ENCODE measurements at regions not wholly inside any gene's neighbourhood (a gene's known extent, or its start where the extent isn't known, plus 50 kb on each side); places are given as distances from the start of the nearest gene placed in this dataset.

DNA sequence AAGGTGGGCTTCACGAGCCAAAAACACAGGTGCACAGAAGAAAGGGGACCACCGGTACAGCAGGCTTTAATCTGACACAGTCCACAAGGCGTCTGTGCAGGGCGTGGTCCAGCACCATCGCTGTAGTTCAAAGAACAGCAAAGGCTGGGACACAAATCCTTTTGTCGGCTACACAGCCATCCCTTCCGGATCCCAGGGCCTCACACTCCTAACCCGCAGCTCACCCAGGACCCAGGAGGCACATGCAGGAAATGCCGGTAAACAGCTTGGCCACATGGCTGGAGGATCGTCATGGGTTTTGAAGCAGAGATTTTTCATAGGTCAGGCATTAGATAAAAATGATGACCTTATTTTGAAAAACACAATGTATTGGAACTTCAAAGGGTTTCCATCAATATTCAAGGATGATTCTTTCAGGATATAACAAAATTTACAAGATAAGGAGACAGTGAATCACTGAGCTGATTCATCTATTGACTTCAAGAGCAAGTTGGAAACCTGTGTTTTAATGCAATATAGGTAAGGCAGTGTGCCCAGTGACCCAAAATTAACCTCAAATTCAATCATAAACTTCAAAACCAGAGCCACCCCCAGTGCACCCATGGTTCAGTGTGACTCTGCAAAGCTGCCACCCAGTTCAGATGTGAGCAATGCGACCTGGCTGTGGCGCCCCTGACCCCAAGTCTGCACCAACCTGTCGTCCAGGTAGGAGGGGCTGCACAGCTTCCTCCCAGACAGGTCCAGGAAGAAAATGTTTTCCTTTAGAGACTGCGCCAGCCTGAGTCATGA lies 74.4 kb downstream of the TMEM18 start:
- Histone ChIP-seq H3K79me2 (ENCODE audit: insufficient read depth, low read length) (no peaks in the 10 kb centered on the region), H3K9me2 (ENCODE audit: insufficient read depth) (no peaks in the 10 kb centered on the region), H3K4me3 (replicated peaks in 1 of 2; ENCODE audit: low read depth in 1 of 2, low read length in 2 of 2) (no peak overlapping the region), H3K4me2 (ENCODE audit: low read length) (peak overlapping the region; percentile 22), H2AFZ (ENCODE audit: low read depth, low read length, poor library complexity, severe bottlenecking) (peak overlapping the region; percentile 56), H3K9ac (ENCODE audit: low read length) (no peak overlapping the region), H3K27ac (ENCODE audit: low read depth, low read length) (no peak overlapping the region), H3K27me3 (ENCODE audit: insufficient read depth, low read length) (no peaks in the 10 kb centered on the region; the same call in 1 of the 2 replicates), H3K36me3 (ENCODE audit: control insufficient read depth in 1 of 2, insufficient read depth in 2 of 2, low read length in 2 of 2) (no peaks in the 10 kb centered on the region), H3K4me1 (ENCODE audit: control insufficient read depth in 1 of 2, insufficient read depth in 2 of 2, low read length in 2 of 2) (peaks cover 0 to 27% of the 10 kb centered on the region in 2 experiments; a peak in 2 of 4 replicates), H4K20me1 (ENCODE audit: insufficient read depth) (no peaks in the 10 kb centered on the region), H3K9me3 (ENCODE audit: control insufficient read depth in 1 of 2, insufficient read depth in 1 of 2, low read depth in 1 of 2, low read length in 2 of 2) (peaks cover 0 to 4% of the 10 kb centered on the region in 2 experiments; a peak in 1 of 4 replicates)
- RAD21 ChIA-PET (ENCODE audit: low non-redundant PET in 1 of 2, low total read pairs in 2 of 2, uncharacterized antibody in 2 of 2, unreplicated experiment in 2 of 2): no interaction called here
- intact Hi-C loops (cut with micrococcal nuclease): no loop called here
- POLR2A ChIA-PET: interaction anchor here (1.1 kb wide), 1 partner anchor 21 kb away, joined by 3 read pairs; no protein-coding TSS in a partner anchor
- DNase-seq (ENCODE audit: low read depth, low spot score) (peak; percentile 56), ATAC-seq (peak; percentile 78)
- CTCF ChIA-PET: no interaction called here
- BruUV-seq (replicated peaks): no TSS peak
- TF ChIP-seq, protein P1, sequence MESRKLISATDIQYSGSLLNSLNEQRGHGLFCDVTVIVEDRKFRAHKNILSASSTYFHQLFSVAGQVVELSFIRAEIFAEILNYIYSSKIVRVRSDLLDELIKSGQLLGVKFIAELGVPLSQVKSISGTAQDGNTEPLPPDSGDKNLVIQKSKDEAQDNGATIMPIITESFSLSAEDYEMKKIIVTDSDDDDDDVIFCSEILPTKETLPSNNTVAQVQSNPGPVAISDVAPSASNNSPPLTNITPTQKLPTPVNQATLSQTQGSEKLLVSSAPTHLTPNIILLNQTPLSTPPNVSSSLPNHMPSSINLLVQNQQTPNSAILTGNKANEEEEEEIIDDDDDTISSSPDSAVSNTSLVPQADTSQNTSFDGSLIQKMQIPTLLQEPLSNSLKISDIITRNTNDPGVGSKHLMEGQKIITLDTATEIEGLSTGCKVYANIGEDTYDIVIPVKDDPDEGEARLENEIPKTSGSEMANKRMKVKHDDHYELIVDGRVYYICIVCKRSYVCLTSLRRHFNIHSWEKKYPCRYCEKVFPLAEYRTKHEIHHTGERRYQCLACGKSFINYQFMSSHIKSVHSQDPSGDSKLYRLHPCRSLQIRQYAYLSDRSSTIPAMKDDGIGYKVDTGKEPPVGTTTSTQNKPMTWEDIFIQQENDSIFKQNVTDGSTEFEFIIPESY (IDR thresholded peaks at IDR 0.05; ENCODE audit: extremely low read depth, insufficient replicate concordance, low read length): no peak
- TF ChIP-seq SIN3A (IDR thresholded peaks at IDR 0.05; ENCODE audit: low read depth) (no peak), EGR1 (IDR thresholded peaks at IDR 0.05; ENCODE audit: low read depth) (no peak), SP1 (IDR thresholded peaks at IDR 0.05; ENCODE audit: low read depth) (peak; percentile 69; the same call in 1 of the 2 replicates), POLR2AphosphoS5 (IDR thresholded peaks at IDR 0.05; ENCODE audit: low read depth, low read length) (peak; percentile 39; the same call in 1 of the 2 replicates), TCF7L2 (IDR thresholded peaks at IDR 0.05; ENCODE audit: borderline replicate concordance, extremely low read depth, insufficient read depth, insufficient read length) (peak; percentile 70), RAD21 (IDR thresholded peaks at IDR 0.05; ENCODE audit: low read depth) (no peak), YY1 (IDR thresholded peaks at IDR 0.05; ENCODE audit: extremely low read depth, insufficient replicate concordance, low read depth, low read length) (no peak), EZH2 (IDR thresholded peaks at IDR 0.05) (no peak), SRF (IDR thresholded peaks at IDR 0.05; ENCODE audit: low read depth) (no peak; the same call in 1 of the 2 replicates), ELF1 (IDR thresholded peaks at IDR 0.05; ENCODE audit: borderline replicate concordance, low read depth) (no peak; the same call in 1 of the 2 replicates), ZNF274 (IDR thresholded peaks at IDR 0.05; ENCODE audit: low read depth, low read length) (no peak), POLR2A (IDR thresholded peaks at IDR 0.05; ENCODE audit: borderline replicate concordance, extremely low read depth, insufficient read depth, insufficient read length) (no peak), EZH2phosphoT487 (IDR thresholded peaks at IDR 0.05; ENCODE audit: borderline replicate concordance) (no peak), FOSL1 (IDR thresholded peaks at IDR 0.05; ENCODE audit: low read depth) (peak; percentile 77), CBX3 (IDR thresholded peaks at IDR 0.05; ENCODE audit: low read depth) (peak; percentile 95; the same call in 1 of the 2 replicates), CEBPB (IDR thresholded peaks at IDR 0.05; ENCODE audit: low read depth) (peak; percentile 73), JUND (IDR thresholded peaks at IDR 0.05) (peak; percentile 72), ZFX (IDR thresholded peaks at IDR 0.05) (no peak)
- TF ChIP-seq, protein P2, sequence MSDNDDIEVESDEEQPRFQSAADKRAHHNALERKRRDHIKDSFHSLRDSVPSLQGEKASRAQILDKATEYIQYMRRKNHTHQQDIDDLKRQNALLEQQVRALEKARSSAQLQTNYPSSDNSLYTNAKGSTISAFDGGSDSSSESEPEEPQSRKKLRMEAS (IDR thresholded peaks at IDR 0.05): peak; percentile 98
- TF ChIP-seq, protein P3, sequence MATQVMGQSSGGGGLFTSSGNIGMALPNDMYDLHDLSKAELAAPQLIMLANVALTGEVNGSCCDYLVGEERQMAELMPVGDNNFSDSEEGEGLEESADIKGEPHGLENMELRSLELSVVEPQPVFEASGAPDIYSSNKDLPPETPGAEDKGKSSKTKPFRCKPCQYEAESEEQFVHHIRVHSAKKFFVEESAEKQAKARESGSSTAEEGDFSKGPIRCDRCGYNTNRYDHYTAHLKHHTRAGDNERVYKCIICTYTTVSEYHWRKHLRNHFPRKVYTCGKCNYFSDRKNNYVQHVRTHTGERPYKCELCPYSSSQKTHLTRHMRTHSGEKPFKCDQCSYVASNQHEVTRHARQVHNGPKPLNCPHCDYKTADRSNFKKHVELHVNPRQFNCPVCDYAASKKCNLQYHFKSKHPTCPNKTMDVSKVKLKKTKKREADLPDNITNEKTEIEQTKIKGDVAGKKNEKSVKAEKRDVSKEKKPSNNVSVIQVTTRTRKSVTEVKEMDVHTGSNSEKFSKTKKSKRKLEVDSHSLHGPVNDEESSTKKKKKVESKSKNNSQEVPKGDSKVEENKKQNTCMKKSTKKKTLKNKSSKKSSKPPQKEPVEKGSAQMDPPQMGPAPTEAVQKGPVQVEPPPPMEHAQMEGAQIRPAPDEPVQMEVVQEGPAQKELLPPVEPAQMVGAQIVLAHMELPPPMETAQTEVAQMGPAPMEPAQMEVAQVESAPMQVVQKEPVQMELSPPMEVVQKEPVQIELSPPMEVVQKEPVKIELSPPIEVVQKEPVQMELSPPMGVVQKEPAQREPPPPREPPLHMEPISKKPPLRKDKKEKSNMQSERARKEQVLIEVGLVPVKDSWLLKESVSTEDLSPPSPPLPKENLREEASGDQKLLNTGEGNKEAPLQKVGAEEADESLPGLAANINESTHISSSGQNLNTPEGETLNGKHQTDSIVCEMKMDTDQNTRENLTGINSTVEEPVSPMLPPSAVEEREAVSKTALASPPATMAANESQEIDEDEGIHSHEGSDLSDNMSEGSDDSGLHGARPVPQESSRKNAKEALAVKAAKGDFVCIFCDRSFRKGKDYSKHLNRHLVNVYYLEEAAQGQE (IDR thresholded peaks at IDR 0.05; ENCODE audit: low read depth): no peak
- TF ChIP-seq, protein P4, sequence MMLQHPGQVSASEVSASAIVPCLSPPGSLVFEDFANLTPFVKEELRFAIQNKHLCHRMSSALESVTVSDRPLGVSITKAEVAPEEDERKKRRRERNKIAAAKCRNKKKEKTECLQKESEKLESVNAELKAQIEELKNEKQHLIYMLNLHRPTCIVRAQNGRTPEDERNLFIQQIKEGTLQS (IDR thresholded peaks at IDR 0.05): no peak

Data from HCT116 (cell line).